Cardiac fibroblast (primary cell): ENCODE measurements at regions not wholly inside any gene's neighbourhood (a gene's known extent, or its start where the extent isn't known, plus 50 kb on each side); places are given as distances from the start of the nearest gene placed in this dataset.

ENCODE experiments used
- DNase-seq, 2 donors: peaks; one replicate each; pipeline versions ENCODE4 v3.0.0 to v3.0.0-alpha.2; 2010; ENCODE audit warnings: low read depth in 2 of 2
- H3K4me3 ChIP-seq, 2 donors: replicated peaks in 1 of 2; 1 replicate in 1 of 2; 2 replicates in 1 of 2; pipeline ENCODE4 v1.5.1; 2011; ENCODE audit warnings: low read depth in 2 of 2, low read length in 2 of 2, mild to moderate bottlenecking in 2 of 2, moderate library complexity in 1 of 2
- TF ChIP-seq, protein P1 (sequence below): IDR thresholded peaks from one replicate; pipeline ENCODE4 v1.5.1; 2011; ENCODE audit warnings: low read depth, mild to moderate bottlenecking, low read length, inconsistent platforms

DNA sequence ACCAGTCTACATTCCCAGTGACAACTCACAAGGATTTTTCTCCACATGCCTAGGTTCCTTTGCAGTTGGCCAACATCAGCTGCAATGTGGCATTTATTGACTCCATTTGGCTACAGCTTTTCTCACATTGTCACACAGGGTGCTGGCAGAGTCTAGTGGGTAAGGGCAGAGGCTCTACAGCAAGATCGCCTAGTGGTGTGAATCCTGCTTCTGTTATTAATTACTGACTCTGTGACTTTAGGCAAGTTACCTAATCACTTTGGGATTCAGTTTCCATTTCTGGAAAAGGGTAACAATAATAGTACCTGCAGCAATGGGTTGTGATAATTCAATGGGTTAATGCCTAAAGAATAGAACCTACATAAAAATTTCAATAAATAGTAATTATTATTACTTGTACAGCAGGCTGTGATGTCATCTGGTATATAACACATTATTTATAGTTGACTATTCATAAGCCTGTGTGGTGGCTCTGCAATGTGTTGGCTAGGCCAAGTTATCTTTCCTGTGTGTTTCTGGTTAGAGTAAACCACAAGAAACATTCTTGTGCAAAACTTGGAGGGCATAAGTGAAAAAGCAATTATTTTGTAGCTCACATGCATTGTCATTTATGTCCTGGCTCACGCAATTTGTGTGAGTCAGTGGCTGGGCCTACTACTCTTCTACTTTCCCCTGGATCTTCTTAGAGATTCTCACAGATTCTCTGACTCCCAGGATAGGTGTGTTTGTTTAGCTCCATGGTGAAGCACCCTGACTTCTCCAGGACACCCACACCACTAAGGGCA lies 59.5 kb downstream of the PTGS2 start:
- TF ChIP-seq, protein P1, sequence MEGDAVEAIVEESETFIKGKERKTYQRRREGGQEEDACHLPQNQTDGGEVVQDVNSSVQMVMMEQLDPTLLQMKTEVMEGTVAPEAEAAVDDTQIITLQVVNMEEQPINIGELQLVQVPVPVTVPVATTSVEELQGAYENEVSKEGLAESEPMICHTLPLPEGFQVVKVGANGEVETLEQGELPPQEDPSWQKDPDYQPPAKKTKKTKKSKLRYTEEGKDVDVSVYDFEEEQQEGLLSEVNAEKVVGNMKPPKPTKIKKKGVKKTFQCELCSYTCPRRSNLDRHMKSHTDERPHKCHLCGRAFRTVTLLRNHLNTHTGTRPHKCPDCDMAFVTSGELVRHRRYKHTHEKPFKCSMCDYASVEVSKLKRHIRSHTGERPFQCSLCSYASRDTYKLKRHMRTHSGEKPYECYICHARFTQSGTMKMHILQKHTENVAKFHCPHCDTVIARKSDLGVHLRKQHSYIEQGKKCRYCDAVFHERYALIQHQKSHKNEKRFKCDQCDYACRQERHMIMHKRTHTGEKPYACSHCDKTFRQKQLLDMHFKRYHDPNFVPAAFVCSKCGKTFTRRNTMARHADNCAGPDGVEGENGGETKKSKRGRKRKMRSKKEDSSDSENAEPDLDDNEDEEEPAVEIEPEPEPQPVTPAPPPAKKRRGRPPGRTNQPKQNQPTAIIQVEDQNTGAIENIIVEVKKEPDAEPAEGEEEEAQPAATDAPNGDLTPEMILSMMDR: no peak
- peak; percentile 89 for DNase-seq
- no peak overlapping the region for H3K4me3 ChIP-seq

DNA sequence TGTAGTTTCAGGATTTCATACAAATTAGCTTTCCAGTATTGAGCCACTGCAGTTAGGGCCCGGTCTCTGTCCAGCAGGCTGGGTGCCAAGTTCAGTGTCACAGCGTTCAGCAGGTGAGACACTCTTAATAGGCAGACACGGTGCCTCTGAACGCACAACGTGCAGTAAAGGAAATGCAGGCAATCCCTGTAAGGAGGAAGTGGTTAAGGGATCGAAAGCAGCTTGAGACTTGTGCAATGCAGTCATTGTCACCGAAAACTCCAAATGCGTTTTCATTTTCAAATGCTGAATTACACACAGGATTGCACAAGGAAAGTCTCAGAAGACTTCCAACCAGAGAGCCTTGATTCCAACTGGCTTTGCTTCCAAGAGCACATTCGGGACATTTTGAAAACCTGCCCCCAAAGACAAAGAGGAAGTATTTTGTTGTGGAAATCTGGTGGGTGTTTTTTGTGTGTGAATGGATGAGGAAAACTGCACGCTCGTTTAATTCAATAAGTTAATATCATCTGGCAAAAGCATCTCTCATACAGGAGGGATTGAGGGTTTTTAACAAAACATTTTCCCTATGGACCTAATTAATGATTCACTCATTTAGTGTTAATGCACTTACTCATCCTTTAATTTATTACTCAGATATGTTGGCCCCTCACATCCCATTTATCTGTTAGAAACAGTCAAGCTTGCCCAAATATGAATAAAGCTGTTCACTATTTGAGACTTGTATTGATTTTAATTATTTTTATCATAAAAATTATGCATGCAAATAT lies 61.6 kb downstream of the PTGS2 start:
- peak overlapping the region; percentile 6 to 34 for H3K4me3 ChIP-seq
- DNase-seq: peak; percentile 73 to 88
- TF ChIP-seq, protein P1: no peak

DNA sequence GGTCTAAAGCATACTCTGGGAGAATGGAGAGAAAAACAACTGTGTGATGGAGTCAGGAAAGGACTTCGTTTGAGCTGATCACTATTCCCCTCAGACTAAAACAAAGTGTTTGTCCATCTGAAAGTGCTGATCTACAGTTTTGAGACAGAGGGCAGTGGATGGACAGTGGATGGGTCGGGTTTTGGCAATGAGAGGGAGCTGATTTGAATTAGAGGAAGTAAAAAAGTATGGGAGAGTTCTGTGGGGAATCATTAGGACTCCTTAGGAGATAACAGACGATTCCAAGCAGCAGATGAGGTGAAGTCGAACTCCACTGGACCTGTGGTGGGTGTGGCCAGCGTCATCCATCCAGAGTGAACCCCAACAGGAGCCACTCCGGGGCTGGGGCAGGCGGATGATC lies 62.3 kb downstream of the PTGS2 start:
- DNase-seq: peak; percentile 4 to 20
- H3K4me3 ChIP-seq: no peak overlapping the region
- TF ChIP-seq, protein P1: no peak

GRCh38 chr1:186616511-186616910 lies 63.7 kb downstream of the PTGS2 start:
- H3K4me3 ChIP-seq: no peak overlapping the region
- no peak for DNase-seq
- TF ChIP-seq, protein P1: no peak

- H3K4me3 ChIP-seq: no peak overlapping the region
- TF ChIP-seq, protein P1: no peak
- DNase-seq: no peak
These were observed 64.9 kb downstream of the PTGS2 start for GRCh38 chr1:186615332-186615731.

DNA sequence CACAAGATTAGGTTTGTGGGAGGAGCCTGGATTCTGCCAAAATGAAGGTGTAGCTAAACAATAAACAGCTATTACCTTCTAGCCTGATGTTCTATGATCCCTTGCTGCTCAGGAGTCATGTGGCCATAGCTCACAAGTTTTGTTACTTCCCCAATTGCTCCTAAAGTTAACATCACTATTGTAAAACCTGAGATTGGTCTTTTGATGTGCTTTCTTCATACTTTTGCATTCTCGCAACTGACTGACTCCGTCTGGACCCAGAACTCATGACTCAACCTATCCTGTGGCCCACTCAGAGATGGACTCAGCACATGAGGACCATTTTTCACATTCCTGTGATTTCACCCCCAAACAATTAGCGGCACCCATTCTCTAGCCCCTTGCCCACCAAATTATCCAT lies 69.1 kb downstream of the PTGS2 start:
- no peak for DNase-seq
- TF ChIP-seq, protein P1: no peak
- no peak overlapping the region for H3K4me3 ChIP-seq
